Mucosa of descending colon (tissue), 3 donors: ENCODE measurements at regions not wholly inside any gene's neighbourhood (a gene's known extent, or its start where the extent isn't known, plus 50 kb on each side); places are given as distances from the start of the nearest gene placed in this dataset.

Source experiments
- ATAC-seq: fragments of 200-7000 bp; cut with Tn5 transposase; one replicate; pipeline ENCODE4 v1.9.1; 2020; ENCODE audit warnings: mild to moderate bottlenecking, moderate library complexity
- DNase-seq, 3 donors: peaks; one replicate each; pipeline ENCODE4 v3.0.0-alpha.2; 2020
- H3K36me3 ChIP-seq: fragments of 200-600 bp; one replicate; pipeline ENCODE4 v1.8.0; 2021; ENCODE audit warnings: low read depth, mild to moderate bottlenecking
- H3K4me1 ChIP-seq: fragments of 200-600 bp; one replicate; pipeline ENCODE4 v1.8.0; 2021; ENCODE audit warnings: low read depth, mild to moderate bottlenecking
- H3K4me3 ChIP-seq: fragments of 200-600 bp; one replicate; pipeline ENCODE4 v1.8.0; 2021; ENCODE audit warnings: mild to moderate bottlenecking
- H3K9me3 ChIP-seq: fragments of 200-600 bp; one replicate; pipeline ENCODE4 v1.8.0; 2021; ENCODE audit warnings: mild to moderate bottlenecking
- intact Hi-C, 2 donors: fragments of 100-400 bp; cut with DNase I in 1 of 2; cut with micrococcal nuclease in 1 of 2; formaldehyde crosslinking; loops; one replicate each; pipeline versions ENCODE4 v1.11.0 to v1.11.1; 2022; cut with DNase I, micrococcal nuclease
- TF ChIP-seq, protein P1 (sequence below): fragments of 200-600 bp; IDR thresholded peaks from one replicate; pipeline ENCODE4 v1.8.0; 2022; ENCODE audit warnings: antibody characterized with exemption, mild to moderate bottlenecking
- donor health status: DM: no; HTN: no; CAD: no; lungs with moderate emphysema.
- donor health status: DM: no; HTN: no; CAD: no.
- donor health status: DM: no; HTN: yes; CAD: no.

DNA sequence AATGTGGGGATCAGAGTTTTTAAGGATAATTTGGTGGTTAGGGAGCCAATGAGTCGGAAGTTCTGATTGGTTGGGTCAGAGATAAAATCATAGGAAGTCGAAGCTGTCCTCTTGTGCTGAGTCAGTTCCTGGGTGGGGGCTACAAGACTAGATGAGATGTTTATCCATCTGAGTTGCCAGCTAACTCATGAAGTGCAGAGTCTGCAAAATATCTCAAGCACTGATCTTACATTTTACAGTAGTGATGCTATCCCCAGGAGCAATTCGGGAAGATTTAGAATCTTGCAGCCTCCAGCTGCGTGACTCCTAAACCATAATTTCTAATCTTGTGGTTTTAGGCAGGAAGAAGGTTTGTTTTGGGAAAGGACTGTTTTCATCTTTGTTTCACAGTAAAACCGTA is 565.8 kb upstream of the SPANXN1 start:
- intact Hi-C loops = no loop called here
- TF ChIP-seq, protein P1, sequence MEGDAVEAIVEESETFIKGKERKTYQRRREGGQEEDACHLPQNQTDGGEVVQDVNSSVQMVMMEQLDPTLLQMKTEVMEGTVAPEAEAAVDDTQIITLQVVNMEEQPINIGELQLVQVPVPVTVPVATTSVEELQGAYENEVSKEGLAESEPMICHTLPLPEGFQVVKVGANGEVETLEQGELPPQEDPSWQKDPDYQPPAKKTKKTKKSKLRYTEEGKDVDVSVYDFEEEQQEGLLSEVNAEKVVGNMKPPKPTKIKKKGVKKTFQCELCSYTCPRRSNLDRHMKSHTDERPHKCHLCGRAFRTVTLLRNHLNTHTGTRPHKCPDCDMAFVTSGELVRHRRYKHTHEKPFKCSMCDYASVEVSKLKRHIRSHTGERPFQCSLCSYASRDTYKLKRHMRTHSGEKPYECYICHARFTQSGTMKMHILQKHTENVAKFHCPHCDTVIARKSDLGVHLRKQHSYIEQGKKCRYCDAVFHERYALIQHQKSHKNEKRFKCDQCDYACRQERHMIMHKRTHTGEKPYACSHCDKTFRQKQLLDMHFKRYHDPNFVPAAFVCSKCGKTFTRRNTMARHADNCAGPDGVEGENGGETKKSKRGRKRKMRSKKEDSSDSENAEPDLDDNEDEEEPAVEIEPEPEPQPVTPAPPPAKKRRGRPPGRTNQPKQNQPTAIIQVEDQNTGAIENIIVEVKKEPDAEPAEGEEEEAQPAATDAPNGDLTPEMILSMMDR = no peak

DNA sequence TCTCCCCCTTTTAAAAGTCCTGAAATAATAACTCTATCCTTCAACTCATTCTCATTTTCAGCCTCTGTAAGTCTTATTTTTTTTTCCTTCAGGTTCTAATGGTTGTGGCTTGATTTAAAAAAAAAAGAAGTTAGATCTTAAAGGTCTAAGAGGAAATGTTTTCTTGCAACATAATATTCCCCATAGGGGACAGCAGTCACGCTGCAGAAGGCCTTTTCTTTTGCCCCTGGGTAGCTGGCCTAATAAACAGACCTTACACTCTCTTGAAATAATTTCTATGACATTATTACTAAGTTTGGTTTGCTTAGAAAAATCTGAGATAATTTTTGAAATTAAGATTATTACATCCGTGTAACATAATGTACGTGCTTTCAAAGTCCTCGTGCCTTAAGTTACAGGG is 564.1 kb upstream of the SPANXN1 start:
- TF ChIP-seq, protein P1 = no peak
- Histone ChIP-seq H3K36me3 (no peaks in the 10 kb centered on the region), H3K4me1 (no peaks in the 10 kb centered on the region), H3K9me3 (no peaks in the 10 kb centered on the region), H3K4me3 (no peak overlapping the region)
- ATAC-seq (no peak), DNase-seq (no peak)
- intact Hi-C loops = no loop called here

More for the DNA sequence above, 565.8 kb upstream of the SPANXN1 start:
- no peaks in the 10 kb centered on the region for H3K9me3 ChIP-seq
- ATAC-seq = no peak
- no peaks in the 10 kb centered on the region for H3K4me1 ChIP-seq
- no peaks in the 10 kb centered on the region for H3K36me3 ChIP-seq
- H3K4me3 ChIP-seq = no peak overlapping the region
- DNase-seq = no peak

DNA sequence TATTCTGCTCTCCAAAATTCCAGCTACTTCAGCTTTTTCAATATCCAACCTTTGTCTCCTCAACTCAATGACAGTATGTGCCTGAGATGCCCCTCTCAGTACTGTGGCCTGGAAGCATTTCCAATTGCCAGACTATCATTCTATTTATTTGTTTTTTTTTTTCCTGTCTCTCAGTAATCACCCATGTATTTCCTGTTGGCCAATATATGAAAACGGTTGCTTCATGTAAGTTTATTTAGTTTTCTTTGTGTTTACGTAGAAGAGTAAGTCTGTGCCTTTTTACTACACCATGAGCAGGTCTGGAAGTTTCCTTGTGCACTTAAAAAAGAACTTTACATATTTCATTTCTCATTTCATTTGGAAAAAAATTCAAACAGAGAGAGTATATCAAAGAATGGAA is 537.5 kb upstream of the SPANXN1 start:
- Histone ChIP-seq H3K4me1 (no peaks in the 10 kb centered on the region), H3K4me3 (no peak overlapping the region), H3K36me3 (no peaks in the 10 kb centered on the region), H3K9me3 (no peaks in the 10 kb centered on the region)
- TF ChIP-seq, protein P1 = no peak
- no peak for DNase-seq
- no peak for ATAC-seq
- intact Hi-C loops = no loop called here

DNA sequence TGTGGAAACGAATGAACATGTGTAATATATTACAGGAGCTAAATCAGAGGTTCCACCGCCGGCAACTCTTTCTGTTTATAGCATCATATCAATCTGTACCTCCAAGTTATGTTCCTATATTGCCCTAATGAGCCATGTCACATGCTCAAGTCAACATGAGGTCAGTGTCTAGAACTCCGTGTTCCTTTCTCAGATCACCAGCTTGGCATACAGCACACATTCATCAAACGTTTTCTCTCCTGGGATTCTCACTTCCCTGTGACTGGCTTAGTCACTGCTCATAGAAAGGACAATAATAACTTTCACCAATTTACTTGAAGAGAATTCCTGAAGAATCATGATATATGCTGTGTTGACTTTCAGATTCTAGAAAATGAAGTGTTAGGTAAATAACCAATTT is 532.0 kb upstream of the SPANXN1 start:
- Histone ChIP-seq H3K4me1 (no peaks in the 10 kb centered on the region), H3K36me3 (no peaks in the 10 kb centered on the region), H3K4me3 (no peak overlapping the region), H3K9me3 (no peaks in the 10 kb centered on the region)
- intact Hi-C loops = no loop called here
- TF ChIP-seq, protein P1 = no peak
- DNase-seq = no peak
- ATAC-seq = no peak

DNA sequence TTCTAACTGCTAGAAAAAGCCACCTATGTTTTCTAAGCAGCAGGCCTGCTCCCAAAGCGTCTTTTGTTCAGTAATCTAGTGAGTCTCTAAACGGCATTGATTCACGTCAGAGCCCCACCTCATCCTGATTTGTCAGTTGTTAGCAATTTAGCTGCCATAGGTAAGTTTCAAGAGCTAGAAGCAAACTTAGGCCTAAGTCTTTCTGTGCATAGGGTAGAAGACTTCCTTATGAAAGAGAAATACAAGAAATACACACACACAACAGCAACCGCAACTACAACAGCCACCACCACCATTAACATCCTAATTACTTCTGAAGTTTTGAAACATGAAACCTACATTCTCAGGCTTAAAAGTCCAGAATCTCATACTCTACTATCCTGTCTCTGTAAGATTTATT is 531.1 kb upstream of the SPANXN1 start:
- no peak for ATAC-seq
- no peak overlapping the region for H3K4me3 ChIP-seq
- intact Hi-C loops = no loop called here
- TF ChIP-seq, protein P1 = no peak
- H3K9me3 ChIP-seq = no peaks in the 10 kb centered on the region
- no peaks in the 10 kb centered on the region for H3K4me1 ChIP-seq
- DNase-seq = no peak
- no peaks in the 10 kb centered on the region for H3K36me3 ChIP-seq

DNA sequence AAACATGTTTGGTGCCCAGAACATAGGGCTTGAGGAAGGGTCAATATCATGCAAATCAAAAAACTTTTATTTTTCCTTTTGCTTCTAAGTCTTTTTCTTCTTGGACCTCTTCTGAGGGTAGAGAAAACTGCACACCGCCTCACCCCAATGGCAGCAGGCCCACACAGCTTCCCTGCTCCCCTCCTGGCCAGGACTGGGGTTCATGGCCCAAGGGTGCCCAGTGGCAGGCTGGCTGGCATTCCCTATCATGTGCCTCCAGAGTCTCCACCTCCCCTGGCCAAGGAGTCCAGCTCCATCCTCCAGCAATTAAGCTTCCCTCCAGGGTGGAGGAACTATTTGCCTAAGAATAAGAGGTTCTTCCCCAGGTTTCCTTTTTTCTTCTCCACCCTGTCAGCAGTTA is 529.6 kb upstream of the SPANXN1 start:
- ATAC-seq (no peak), DNase-seq (no peak)
- H3K4me1 ChIP-seq = no peaks in the 10 kb centered on the region
- intact Hi-C loops = no loop called here
- no peak overlapping the region for H3K4me3 ChIP-seq
- H3K9me3 ChIP-seq = no peaks in the 10 kb centered on the region
- TF ChIP-seq, protein P1 = no peak
- no peaks in the 10 kb centered on the region for H3K36me3 ChIP-seq
